ENCODE measurements at regions not wholly inside any gene's neighbourhood (a gene's known extent, or its start where the extent isn't known, plus 50 kb on each side); places are given as distances from the start of the nearest gene placed in this dataset.

DNA sequence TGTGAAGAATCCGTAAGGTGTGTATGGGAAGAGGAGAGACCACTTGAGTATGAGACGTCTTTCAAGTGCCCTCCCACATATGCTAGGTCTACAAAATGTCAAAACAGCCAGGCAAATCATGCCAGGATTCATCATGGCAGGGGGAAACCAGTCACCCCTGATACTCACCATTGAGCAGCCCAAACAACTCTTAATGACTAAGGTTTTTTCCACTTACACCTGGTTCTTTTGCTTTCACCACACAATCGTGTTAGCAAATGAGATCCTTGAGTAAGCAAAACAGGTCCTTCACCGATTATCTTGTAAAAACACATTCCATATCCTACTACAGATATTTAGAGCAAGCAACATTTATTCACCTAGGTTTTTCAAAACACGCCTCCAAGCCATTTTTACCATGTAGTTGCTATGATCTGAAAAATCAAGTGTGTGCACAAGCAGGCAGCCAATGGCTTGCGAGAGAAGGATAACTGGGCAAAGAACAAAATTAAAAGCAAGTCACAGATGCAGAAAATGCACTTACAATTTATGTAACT is 177.5 kb upstream of the LPP start:
- H3K27ac ChIP-seq (ENCODE audit: low read depth, low read length) = no peak overlapping the region
- no peak overlapping the region for H3K4me3 ChIP-seq (ENCODE audit: low read depth in 1 of 2, low read length in 2 of 2)

DNA sequence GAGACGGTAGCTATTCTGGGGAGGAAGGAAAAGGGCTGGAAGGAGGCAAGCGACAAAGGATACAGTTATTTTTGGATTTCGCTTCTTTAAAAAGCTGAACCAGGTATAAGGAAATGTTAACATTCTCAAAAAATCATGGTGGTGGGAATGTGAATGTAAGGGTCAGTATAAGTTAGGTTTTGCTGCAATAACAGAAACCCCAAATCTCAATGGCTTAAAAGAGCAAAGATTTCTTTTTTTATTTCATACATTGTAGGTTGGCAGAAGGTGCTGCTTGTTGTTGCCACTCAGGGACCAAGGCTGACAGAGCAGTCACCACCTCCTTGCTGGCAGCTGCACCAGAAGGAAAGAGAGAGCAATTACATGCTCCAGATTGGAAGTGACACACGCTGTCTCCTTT is 176.3 kb upstream of the LPP start:
- no peaks in the 10 kb centered on the region for H3K9me3 ChIP-seq (ENCODE audit: control insufficient read depth in 1 of 2, low read length in 2 of 2)
- H3K4me1 ChIP-seq (ENCODE audit: control insufficient read depth in 1 of 2, insufficient read depth in 2 of 2, low read length in 2 of 2) = peaks cover 0 to 17% of the 10 kb centered on the region in 2 donors
- no peak overlapping the region for H3K27ac ChIP-seq (ENCODE audit: low read depth, low read length)

More for the DNA sequence above, 177.5 kb upstream of the LPP start:
- H3K4me1 ChIP-seq (ENCODE audit: control insufficient read depth in 1 of 2, insufficient read depth in 2 of 2, low read length in 2 of 2) = peaks cover 0 to 17% of the 10 kb centered on the region in 2 donors
- H3K36me3 ChIP-seq (ENCODE audit: control insufficient read depth in 1 of 2, insufficient read depth in 2 of 2, low read length in 2 of 2) = no peaks in the 10 kb centered on the region
- no peak overlapping the region for H3K9ac ChIP-seq (ENCODE audit: low read depth in 1 of 2, low read length in 2 of 2)
- no peaks in the 10 kb centered on the region for H3K27me3 ChIP-seq (ENCODE audit: control insufficient read depth in 1 of 2, insufficient read depth in 2 of 2, low read length in 2 of 2)
- no peaks in the 10 kb centered on the region for H3K9me3 ChIP-seq (ENCODE audit: control insufficient read depth in 1 of 2, low read length in 2 of 2)

DNA sequence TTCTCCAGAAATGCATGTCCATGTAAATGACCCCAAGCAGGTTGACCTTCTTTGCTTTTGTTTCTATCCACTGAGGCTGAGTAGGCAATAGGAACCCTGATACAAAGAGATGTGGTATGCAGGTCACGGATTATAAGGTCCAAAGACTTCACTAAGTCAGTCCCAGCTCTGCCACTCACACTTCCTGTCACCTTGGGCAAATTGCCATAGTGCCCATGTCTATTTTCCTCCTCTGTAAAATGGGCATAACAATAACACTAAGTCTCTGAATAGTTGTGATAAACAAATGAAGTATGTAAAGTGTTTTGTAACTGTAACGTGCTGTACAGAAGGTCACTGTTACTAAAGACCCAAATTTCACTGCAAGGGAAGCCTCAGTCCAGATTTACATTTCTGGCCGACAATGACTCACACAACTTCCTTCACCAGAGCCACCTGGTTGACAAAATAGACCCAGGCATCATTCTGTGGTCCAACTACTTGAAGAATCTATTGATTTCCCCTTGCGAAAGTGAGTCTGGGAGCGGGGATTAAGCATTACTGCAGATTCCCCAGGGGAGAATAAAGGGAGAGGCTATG is 175.4 kb upstream of the LPP start:
- H3K27me3 ChIP-seq (ENCODE audit: control insufficient read depth in 1 of 2, insufficient read depth in 2 of 2, low read length in 2 of 2) = no peaks in the 10 kb centered on the region
- no peaks in the 10 kb centered on the region for H3K36me3 ChIP-seq (ENCODE audit: control insufficient read depth in 1 of 2, insufficient read depth in 2 of 2, low read length in 2 of 2)
- no peak overlapping the region for H3K9ac ChIP-seq (ENCODE audit: low read depth in 1 of 2, low read length in 2 of 2)
- no peak overlapping the region for H3K27ac ChIP-seq (ENCODE audit: low read depth, low read length)
- H3K4me1 ChIP-seq (ENCODE audit: control insufficient read depth in 1 of 2, insufficient read depth in 2 of 2, low read length in 2 of 2) = peaks cover 0 to 17% of the 10 kb centered on the region in 2 donors
- H3K9me3 ChIP-seq (ENCODE audit: control insufficient read depth in 1 of 2, low read length in 2 of 2) = no peaks in the 10 kb centered on the region
- H3K4me3 ChIP-seq (ENCODE audit: low read depth in 1 of 2, low read length in 2 of 2) = no peak overlapping the region

More for the DNA sequence above, 176.3 kb upstream of the LPP start:
- Histone ChIP-seq H3K4me3 (ENCODE audit: low read depth in 1 of 2, low read length in 2 of 2) (no peak overlapping the region), H3K27me3 (ENCODE audit: control insufficient read depth in 1 of 2, insufficient read depth in 2 of 2, low read length in 2 of 2) (no peaks in the 10 kb centered on the region), H3K36me3 (ENCODE audit: control insufficient read depth in 1 of 2, insufficient read depth in 2 of 2, low read length in 2 of 2) (no peaks in the 10 kb centered on the region), H3K9ac (ENCODE audit: low read depth in 1 of 2, low read length in 2 of 2) (no peak overlapping the region)

DNA sequence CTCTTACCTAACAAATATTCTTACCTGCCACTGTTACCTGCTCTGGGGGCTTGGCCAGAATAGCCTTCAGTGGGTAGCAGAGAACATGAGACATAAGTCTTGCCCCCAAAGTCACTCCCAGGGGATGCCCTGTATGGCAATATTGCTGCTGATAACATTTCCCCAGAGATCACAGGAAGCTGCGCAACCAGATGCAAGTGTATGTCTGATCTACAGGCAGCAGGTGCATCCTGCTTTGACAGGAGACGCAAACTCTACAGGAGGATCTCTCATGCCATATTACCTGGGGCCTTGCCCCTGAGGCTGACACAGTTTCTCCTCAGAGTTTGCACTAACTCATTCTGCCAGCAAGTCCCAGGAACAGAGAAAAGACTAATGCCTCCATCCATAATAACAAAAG is 174.4 kb upstream of the LPP start:
- Histone ChIP-seq H3K9me3 (ENCODE audit: control insufficient read depth in 1 of 2, low read length in 2 of 2) (no peaks in the 10 kb centered on the region), H3K27me3 (ENCODE audit: control insufficient read depth in 1 of 2, insufficient read depth in 2 of 2, low read length in 2 of 2) (no peaks in the 10 kb centered on the region), H3K36me3 (ENCODE audit: control insufficient read depth in 1 of 2, insufficient read depth in 2 of 2, low read length in 2 of 2) (no peaks in the 10 kb centered on the region), H3K9ac (ENCODE audit: low read depth in 1 of 2, low read length in 2 of 2) (no peak overlapping the region), H3K4me1 (ENCODE audit: control insufficient read depth in 1 of 2, insufficient read depth in 2 of 2, low read length in 2 of 2) (peaks cover 0 to 11% of the 10 kb centered on the region in 2 donors), H3K27ac (ENCODE audit: low read depth, low read length) (no peak overlapping the region), H3K4me3 (ENCODE audit: low read depth in 1 of 2, low read length in 2 of 2) (no peak overlapping the region)

DNA sequence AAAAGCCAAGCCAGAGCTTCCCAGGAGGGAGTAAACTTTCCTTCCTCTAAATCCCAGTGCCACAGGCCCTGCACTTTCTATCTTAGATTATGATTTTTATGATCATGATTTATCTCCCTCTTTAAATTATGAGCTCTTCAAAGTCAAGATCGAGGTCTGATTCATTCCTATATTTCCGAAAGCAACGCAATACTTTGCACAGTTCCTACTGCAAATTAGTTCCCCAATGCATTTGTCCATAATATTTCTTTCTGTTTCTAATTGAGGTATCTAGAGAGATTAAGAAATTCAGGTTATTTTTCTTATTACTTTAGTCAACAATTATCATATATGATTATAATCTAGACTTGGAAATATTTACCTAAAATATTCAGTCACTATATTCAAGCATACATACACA is 173.1 kb upstream of the LPP start:
- no peaks in the 10 kb centered on the region for H3K27me3 ChIP-seq (ENCODE audit: control insufficient read depth in 1 of 2, insufficient read depth in 2 of 2, low read length in 2 of 2)
- H3K9me3 ChIP-seq (ENCODE audit: control insufficient read depth in 1 of 2, low read length in 2 of 2) = no peaks in the 10 kb centered on the region
- no peak overlapping the region for H3K27ac ChIP-seq (ENCODE audit: low read depth, low read length)
- no peak overlapping the region for H3K4me3 ChIP-seq (ENCODE audit: low read depth in 1 of 2, low read length in 2 of 2)
- H3K9ac ChIP-seq (ENCODE audit: low read depth in 1 of 2, low read length in 2 of 2) = no peak overlapping the region
- no peaks in the 10 kb centered on the region for H3K4me1 ChIP-seq (ENCODE audit: control insufficient read depth in 1 of 2, insufficient read depth in 2 of 2, low read length in 2 of 2)
- H3K36me3 ChIP-seq (ENCODE audit: control insufficient read depth in 1 of 2, insufficient read depth in 2 of 2, low read length in 2 of 2) = no peaks in the 10 kb centered on the region

DNA sequence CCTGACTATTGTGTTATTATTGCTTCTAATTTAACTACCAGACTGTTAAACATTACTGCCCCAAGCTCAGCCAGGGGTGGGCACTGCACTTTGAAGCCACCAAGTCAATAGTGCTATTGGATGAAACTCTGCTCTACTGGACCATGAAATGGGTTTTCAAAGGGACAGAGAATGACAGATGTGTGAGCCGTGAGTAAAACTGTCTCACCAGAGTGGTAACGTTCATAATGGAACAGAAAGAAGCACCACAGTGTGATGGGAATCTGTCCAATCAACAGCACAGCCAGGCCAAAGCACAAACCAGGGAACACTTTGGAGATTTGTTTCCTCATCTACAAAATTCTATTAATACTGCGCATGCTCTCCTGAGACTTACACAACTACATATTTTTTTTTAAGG is 171.8 kb upstream of the LPP start:
- H3K27me3 ChIP-seq (ENCODE audit: control insufficient read depth in 1 of 2, insufficient read depth in 2 of 2, low read length in 2 of 2) = no peaks in the 10 kb centered on the region
- H3K9me3 ChIP-seq (ENCODE audit: control insufficient read depth in 1 of 2, low read length in 2 of 2) = no peaks in the 10 kb centered on the region
- no peaks in the 10 kb centered on the region for H3K36me3 ChIP-seq (ENCODE audit: control insufficient read depth in 1 of 2, insufficient read depth in 2 of 2, low read length in 2 of 2)
- H3K9ac ChIP-seq (ENCODE audit: low read depth in 1 of 2, low read length in 2 of 2) = no peak overlapping the region
- peaks cover under 1 to 3% of the 10 kb centered on the region in 2 donors for H3K4me1 ChIP-seq (ENCODE audit: control insufficient read depth in 1 of 2, insufficient read depth in 2 of 2, low read length in 2 of 2)
- no peak overlapping the region for H3K27ac ChIP-seq (ENCODE audit: low read depth, low read length)
- no peak overlapping the region for H3K4me3 ChIP-seq (ENCODE audit: low read depth in 1 of 2, low read length in 2 of 2)

DNA sequence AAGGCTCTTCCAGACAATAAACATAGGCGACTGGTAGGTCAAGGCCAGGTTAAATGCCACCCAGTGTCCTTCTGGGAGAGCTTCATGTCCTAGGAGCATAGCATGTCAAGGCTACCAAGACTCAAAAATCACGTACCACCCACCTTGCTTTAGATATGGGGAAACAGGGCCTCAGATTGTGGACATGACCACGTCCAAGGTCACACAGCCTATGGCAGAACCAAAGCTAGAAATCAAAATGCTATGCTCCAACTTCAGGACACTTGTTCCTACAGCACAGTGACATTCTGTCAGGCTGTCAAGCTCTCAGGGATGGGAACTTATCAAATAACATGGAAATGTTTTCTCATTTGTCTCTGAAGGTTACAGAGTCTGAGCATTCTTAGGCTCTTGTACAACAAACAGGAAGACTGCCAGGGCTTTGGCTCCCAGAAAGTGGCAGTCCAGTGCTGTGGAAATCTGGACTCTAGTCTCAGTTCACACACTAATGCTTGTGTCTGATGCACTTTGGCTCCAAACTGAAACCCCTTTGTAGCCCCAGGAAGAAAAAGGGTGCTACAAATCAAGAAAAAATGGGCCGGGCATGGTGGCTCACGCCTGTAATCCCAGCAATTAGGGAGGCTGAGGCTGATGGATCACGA is 170.4 kb upstream of the LPP start:
- H3K4me3 ChIP-seq (ENCODE audit: low read depth in 1 of 2, low read length in 2 of 2) = no peak overlapping the region
- H3K4me1 ChIP-seq (ENCODE audit: control insufficient read depth in 1 of 2, insufficient read depth in 2 of 2, low read length in 2 of 2) = peaks cover 7% of the 10 kb centered on the region in 2 donors
- no peaks in the 10 kb centered on the region for H3K9me3 ChIP-seq (ENCODE audit: control insufficient read depth in 1 of 2, low read length in 2 of 2)
- no peaks in the 10 kb centered on the region for H3K36me3 ChIP-seq (ENCODE audit: control insufficient read depth in 1 of 2, insufficient read depth in 2 of 2, low read length in 2 of 2)
- H3K27me3 ChIP-seq (ENCODE audit: control insufficient read depth in 1 of 2, insufficient read depth in 2 of 2, low read length in 2 of 2) = no peaks in the 10 kb centered on the region
- no peak overlapping the region for H3K9ac ChIP-seq (ENCODE audit: low read depth in 1 of 2, low read length in 2 of 2)
- H3K27ac ChIP-seq (ENCODE audit: low read depth, low read length) = no peak overlapping the region

DNA sequence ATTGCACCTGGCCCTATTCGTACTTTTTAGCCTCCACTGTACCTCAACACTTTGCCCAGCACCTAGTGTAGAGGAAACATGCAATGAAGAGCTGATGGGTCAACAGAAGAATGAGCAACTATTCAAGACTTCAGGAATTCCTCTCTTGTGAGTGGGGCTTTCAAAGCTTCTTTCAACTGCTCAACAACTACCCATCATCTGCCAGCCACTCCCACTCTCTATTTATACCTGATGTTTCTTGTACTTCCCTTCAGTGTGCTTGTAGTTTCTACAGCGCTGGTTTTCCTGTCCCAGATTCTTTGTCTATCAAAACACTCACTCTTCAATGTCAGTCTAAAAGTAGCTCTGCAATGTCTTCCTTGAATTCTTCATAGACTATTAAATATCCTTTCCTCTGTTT is 168.3 kb upstream of the LPP start:
- Histone ChIP-seq H3K27me3 (ENCODE audit: control insufficient read depth in 1 of 2, insufficient read depth in 2 of 2, low read length in 2 of 2) (no peaks in the 10 kb centered on the region), H3K9ac (ENCODE audit: low read depth in 1 of 2, low read length in 2 of 2) (no peak overlapping the region), H3K9me3 (ENCODE audit: control insufficient read depth in 1 of 2, low read length in 2 of 2) (no peaks in the 10 kb centered on the region), H3K27ac (ENCODE audit: low read depth, low read length) (no peak overlapping the region), H3K36me3 (ENCODE audit: control insufficient read depth in 1 of 2, insufficient read depth in 2 of 2, low read length in 2 of 2) (no peaks in the 10 kb centered on the region), H3K4me3 (ENCODE audit: low read depth in 1 of 2, low read length in 2 of 2) (no peak overlapping the region), H3K4me1 (ENCODE audit: control insufficient read depth in 1 of 2, insufficient read depth in 2 of 2, low read length in 2 of 2) (peaks cover 7% of the 10 kb centered on the region in 2 donors)

DNA sequence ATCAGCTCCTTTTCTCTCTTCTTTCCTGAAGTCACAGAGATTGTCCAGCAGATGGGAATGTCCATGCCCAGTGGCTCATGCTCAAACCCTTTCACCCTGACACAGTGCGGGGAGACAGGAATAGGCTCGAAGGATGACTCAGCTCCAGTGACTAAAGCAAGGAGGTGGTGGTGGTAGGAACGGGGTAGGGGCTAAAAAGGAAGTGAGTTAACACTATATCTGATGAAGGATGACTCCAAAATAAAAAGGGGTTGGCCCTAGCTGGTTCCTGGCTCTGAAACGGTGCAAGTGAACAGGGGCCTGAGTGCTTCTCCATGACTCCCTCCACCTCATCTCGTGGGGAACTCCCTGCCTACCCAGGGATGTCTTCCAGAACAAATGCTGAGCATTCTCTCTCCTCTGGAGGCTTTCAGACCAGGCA is 167.4 kb upstream of the LPP start:
- Histone ChIP-seq H3K27ac (ENCODE audit: low read depth, low read length) (no peak overlapping the region), H3K36me3 (ENCODE audit: control insufficient read depth in 1 of 2, insufficient read depth in 2 of 2, low read length in 2 of 2) (no peaks in the 10 kb centered on the region), H3K9ac (ENCODE audit: low read depth in 1 of 2, low read length in 2 of 2) (no peak overlapping the region), H3K4me1 (ENCODE audit: control insufficient read depth in 1 of 2, insufficient read depth in 2 of 2, low read length in 2 of 2) (peaks cover 7% of the 10 kb centered on the region in 2 donors), H3K4me3 (ENCODE audit: low read depth in 1 of 2, low read length in 2 of 2) (no peak overlapping the region), H3K27me3 (ENCODE audit: control insufficient read depth in 1 of 2, insufficient read depth in 2 of 2, low read length in 2 of 2) (no peaks in the 10 kb centered on the region), H3K9me3 (ENCODE audit: control insufficient read depth in 1 of 2, low read length in 2 of 2) (no peaks in the 10 kb centered on the region)

DNA sequence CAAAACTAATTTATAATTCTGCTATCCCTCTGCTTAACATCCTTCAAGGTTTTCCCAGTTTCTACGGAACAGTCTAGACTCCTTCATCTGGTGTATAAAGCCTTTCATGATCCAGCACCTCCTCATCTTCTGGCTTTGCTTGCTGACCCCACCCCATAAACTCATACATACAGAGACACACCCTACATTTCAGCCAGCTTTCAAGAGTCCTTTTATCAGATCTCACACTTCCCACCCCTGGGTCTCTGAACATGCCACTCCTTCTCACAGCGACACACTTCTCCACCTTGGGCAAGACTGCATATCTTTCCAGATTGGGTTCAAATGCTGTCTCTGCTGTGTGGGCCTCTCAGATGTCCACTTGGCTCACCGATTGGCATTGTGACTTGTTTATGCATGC is 166.8 kb upstream of the LPP start:
- H3K4me3 ChIP-seq (ENCODE audit: low read depth in 1 of 2, low read length in 2 of 2) = no peak overlapping the region
- H3K36me3 ChIP-seq (ENCODE audit: control insufficient read depth in 1 of 2, insufficient read depth in 2 of 2, low read length in 2 of 2) = no peaks in the 10 kb centered on the region
- peaks cover 7% of the 10 kb centered on the region in 2 donors for H3K4me1 ChIP-seq (ENCODE audit: control insufficient read depth in 1 of 2, insufficient read depth in 2 of 2, low read length in 2 of 2)
- no peak overlapping the region for H3K9ac ChIP-seq (ENCODE audit: low read depth in 1 of 2, low read length in 2 of 2)
- no peaks in the 10 kb centered on the region for H3K9me3 ChIP-seq (ENCODE audit: control insufficient read depth in 1 of 2, low read length in 2 of 2)
- no peaks in the 10 kb centered on the region for H3K27me3 ChIP-seq (ENCODE audit: control insufficient read depth in 1 of 2, insufficient read depth in 2 of 2, low read length in 2 of 2)
- H3K27ac ChIP-seq (ENCODE audit: low read depth, low read length) = no peak overlapping the region
